OCI-LY3 (cell line): ENCODE measurements at regions not wholly inside any gene's neighbourhood (a gene's known extent, or its start where the extent isn't known, plus 50 kb on each side); places are given as distances from the start of the nearest gene placed in this dataset.

ENCODE experiments used
- H2AFZ ChIP-seq: fragments of 200-600, 300-600 bp; shearing (Covaris generic); 2 replicates; pipeline ENCODE4 v1.6.0; 2014; ENCODE audit warnings: antibody characterized with exemption, low read depth, low read length
- H3K27ac ChIP-seq: fragments of 200-600, 300-600 bp; sonication (generic); 2 replicates; pipeline ENCODE4 v1.5.1; 2014; ENCODE audit warnings: mild to moderate bottlenecking, low read length, moderate library complexity, mixed read lengths
- H3K27me3 ChIP-seq: fragments of 200-600, 300-600 bp; sonication (generic); 2 replicates; pipeline ENCODE4 v1.6.1; 2014; ENCODE audit warnings: low read depth, low read length, mixed read lengths
- H3K36me3 ChIP-seq: fragments of 200-600, 300-600 bp; sonication (generic); replicated peaks from 2 replicates; pipeline ENCODE3; 2014; ENCODE audit warnings: low read depth, low read length, mixed read lengths
- H3K4me1 ChIP-seq: fragments of 300-600, 200-600 bp; sonication (generic); 2 replicates; pipeline ENCODE4 v1.6.1; 2014; ENCODE audit warnings: low read length, mixed read lengths
- H3K4me2 ChIP-seq: fragments of 200-600, 300-600 bp; sonication (generic); 2 replicates; pipeline ENCODE4 v1.6.1; 2014; ENCODE audit warnings: low read length, mixed read lengths
- H3K4me3 ChIP-seq: fragments of 300-600, 200-600 bp; sonication (generic); 2 replicates; pipeline ENCODE4 v1.5.1; 2014; ENCODE audit warnings: antibody characterized with exemption, mild to moderate bottlenecking, low read length, moderate library complexity
- H3K79me2 ChIP-seq: fragments of 300-600, 200-600 bp; shearing (Covaris generic); 2 replicates; pipeline ENCODE4 v1.6.1; 2014; ENCODE audit warnings: mild to moderate bottlenecking, low read length, mixed read lengths
- H3K9ac ChIP-seq: fragments of 300-600, 200-600 bp; shearing (Covaris generic); 2 replicates; pipeline ENCODE4 v1.6.0; 2014; ENCODE audit warnings: mild to moderate bottlenecking, low read length, moderate library complexity
- H3K9me3 ChIP-seq: fragments of 200-600, 300-600 bp; shearing (Covaris generic); 2 replicates; pipeline ENCODE4 v1.6.1; 2014; ENCODE audit warnings: low read length, mixed read lengths; ENCODE audit not compliant: insufficient read depth
- H4K20me1 ChIP-seq: fragments of 200-600, 300-600 bp; sonication (generic); 2 replicates; pipeline ENCODE4 v1.6.1; 2016; ENCODE audit warnings: low read length, mixed read lengths; ENCODE audit not compliant: insufficient read depth
- CTCF ChIP-seq: fragments of 200-600, 300-600 bp; sonication (generic); IDR thresholded peaks from 2 replicates; pipeline ENCODE4 v1.5.1; 2014; ENCODE audit warnings: antibody characterized with exemption, low read length, low read depth
- EZH2phosphoT487 ChIP-seq: fragments of 200-600 bp; shearing (Covaris generic); IDR thresholded peaks from 2 replicates; pipeline ENCODE4 v1.6.1; 2018; ENCODE audit warnings: antibody characterized with exemption, mixed run types, low read depth

- Histone ChIP-seq H3K27ac (no peak overlapping the region), H2AFZ (no peak overlapping the region), H3K79me2 (no peaks in the 10 kb centered on the region), H3K4me1 (no peaks in the 10 kb centered on the region), H3K27me3 (no peaks in the 10 kb centered on the region), H3K4me3 (no peak overlapping the region), H3K9me3 (no peaks in the 10 kb centered on the region), H3K9ac (no peak overlapping the region), H3K36me3 (no peaks in the 10 kb centered on the region), H3K4me2 (no peak overlapping the region), H4K20me1 (no peaks in the 10 kb centered on the region)
- TF ChIP-seq EZH2phosphoT487: no peak
- TF ChIP-seq CTCF: no peak
Measured at GRCh38 chr5:4781299-4781698, 358.8 kb upstream of the ADAMTS16 start.

- H3K36me3 ChIP-seq: no peaks in the 10 kb centered on the region
Measured at GRCh38 chr5:4785971-4786370, 354.2 kb upstream of the ADAMTS16 start.

GRCh38 chr5:4797445-4797844 is 342.7 kb upstream of the ADAMTS16 start:
- H3K9ac ChIP-seq: no peak overlapping the region
- no peaks in the 10 kb centered on the region for H3K27me3 ChIP-seq
- no peaks in the 10 kb centered on the region for H3K79me2 ChIP-seq
- no peak overlapping the region for H3K4me3 ChIP-seq
- H3K9me3 ChIP-seq: no peaks in the 10 kb centered on the region
- H3K4me2 ChIP-seq: no peak overlapping the region
- TF ChIP-seq EZH2phosphoT487: no peak
- TF ChIP-seq CTCF: no peak
- no peaks in the 10 kb centered on the region for H4K20me1 ChIP-seq
- H2AFZ ChIP-seq: no peak overlapping the region
- no peaks in the 10 kb centered on the region for H3K36me3 ChIP-seq
- H3K27ac ChIP-seq: no peak overlapping the region
- H3K4me1 ChIP-seq: no peaks in the 10 kb centered on the region

More at GRCh38 chr5:4785971-4786370, 354.2 kb upstream of the ADAMTS16 start:
- Histone ChIP-seq H2AFZ (no peak overlapping the region), H4K20me1 (no peaks in the 10 kb centered on the region), H3K79me2 (no peaks in the 10 kb centered on the region), H3K4me1 (no peaks in the 10 kb centered on the region), H3K27ac (no peak overlapping the region), H3K9me3 (no peaks in the 10 kb centered on the region), H3K9ac (no peak overlapping the region), H3K27me3 (no peaks in the 10 kb centered on the region), H3K4me3 (no peak overlapping the region), H3K4me2 (no peak overlapping the region)
- no peak for TF ChIP-seq EZH2phosphoT487
- TF ChIP-seq CTCF: no peak

- H4K20me1 ChIP-seq: no peaks in the 10 kb centered on the region
- H3K27ac ChIP-seq: no peak overlapping the region
- H3K27me3 ChIP-seq: no peaks in the 10 kb centered on the region
- no peak overlapping the region for H3K4me3 ChIP-seq
- H3K36me3 ChIP-seq: no peaks in the 10 kb centered on the region
- H3K4me2 ChIP-seq: no peak overlapping the region
- H2AFZ ChIP-seq: no peak overlapping the region
- no peaks in the 10 kb centered on the region for H3K9me3 ChIP-seq
- H3K9ac ChIP-seq: no peak overlapping the region
- TF ChIP-seq EZH2phosphoT487 (no peak), CTCF (no peak)
- peaks cover 15% of the 10 kb centered on the region for H3K4me1 ChIP-seq
- H3K79me2 ChIP-seq: no peaks in the 10 kb centered on the region
Measured at GRCh38 chr5:4802044-4802443, 338.1 kb upstream of the ADAMTS16 start.
